Inflammatory macrophage (primary cell): ENCODE measurements at regions not wholly inside any gene's neighbourhood (a gene's known extent, or its start where the extent isn't known, plus 50 kb on each side); places are given as distances from the start of the nearest gene placed in this dataset.
"Not testable (repeated sequence)": the region's sequence is repeated elsewhere in the genome, so short reads cannot be mapped to it uniquely, and the experiment has no call there.

ENCODE experiments used
- DNase-seq, 2 donors: peaks; one replicate each; pipeline ENCODE4 v3.0.0-alpha.2; 2020 to 2022

DNA sequence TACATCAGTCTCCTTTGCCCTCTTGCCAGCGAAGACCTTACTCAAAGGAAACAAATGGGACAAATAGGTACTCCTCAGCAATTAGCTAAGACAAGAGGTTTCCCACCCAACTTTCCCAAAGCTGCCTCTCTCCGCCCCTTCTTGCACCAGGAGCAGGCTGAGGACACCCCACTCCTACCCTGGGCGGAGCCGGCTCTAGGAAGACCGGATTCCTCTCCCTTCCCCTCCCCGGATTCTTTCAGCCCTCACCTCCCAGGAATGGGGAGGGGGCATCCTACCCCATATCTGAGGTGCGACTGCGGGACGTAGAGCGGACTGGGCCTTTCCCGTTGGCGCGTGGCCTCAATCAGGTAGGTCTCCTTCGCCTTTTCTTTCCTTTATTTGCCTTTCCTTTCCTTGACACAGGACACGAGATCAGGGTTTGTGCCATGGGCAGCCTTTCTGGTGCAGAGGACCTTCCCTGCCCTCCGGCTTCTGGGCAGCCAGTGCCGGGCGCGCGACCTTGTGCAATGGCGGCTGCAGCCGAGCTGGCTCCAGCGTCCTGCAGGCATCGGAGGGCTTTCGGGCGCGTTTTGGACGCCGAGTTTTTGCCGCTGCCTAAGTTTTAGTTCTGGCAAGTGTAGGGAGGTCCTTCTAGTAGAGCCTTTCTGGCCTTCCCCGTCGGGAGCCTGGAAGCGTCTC, 279.9 kb downstream of the PLS3 start:
- DNase-seq = not testable (repeated sequence)

DNA sequence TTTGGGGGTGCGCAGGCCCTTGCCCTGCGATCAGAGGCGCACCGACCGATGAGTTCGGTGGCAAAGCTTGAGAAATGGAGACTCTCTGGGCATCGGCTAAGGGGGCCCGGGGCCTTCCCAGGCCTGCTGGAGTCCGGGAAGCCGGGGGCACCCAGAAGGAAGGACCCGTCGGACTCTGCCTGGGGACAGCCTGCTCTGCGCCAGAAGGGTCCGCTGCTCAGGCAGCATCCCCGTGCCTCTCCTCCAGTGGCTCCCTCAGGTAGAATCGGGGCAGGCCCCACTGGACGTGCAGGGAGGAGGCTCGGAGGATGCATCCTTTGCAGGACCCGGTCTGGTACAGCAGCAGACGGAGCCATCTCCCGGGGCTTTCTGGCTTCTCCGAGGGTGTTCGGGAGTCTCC, 290.0 kb downstream of the PLS3 start:
- DNase-seq = not testable (repeated sequence)

DNA sequence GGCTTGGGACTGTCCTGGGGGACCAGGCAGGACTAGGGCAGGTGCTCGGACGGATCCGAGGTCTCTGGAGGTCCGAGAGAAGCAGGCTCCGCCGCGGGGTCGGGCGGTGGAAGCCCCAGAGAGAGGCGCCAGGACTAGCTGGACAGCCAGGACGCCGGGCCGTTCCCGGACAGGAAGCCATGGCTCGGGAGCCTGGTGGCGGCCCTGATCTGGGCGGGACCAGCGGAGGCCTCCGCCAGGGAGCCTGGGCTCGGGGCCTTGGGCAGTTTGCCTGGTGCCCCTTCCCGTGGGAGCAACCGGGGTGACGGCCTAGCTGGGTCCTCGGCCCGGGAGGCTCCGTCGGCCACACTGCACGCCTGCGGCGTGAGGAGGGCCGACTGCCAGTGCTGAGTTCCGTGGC, 292.3 kb downstream of the PLS3 start:
- not testable (repeated sequence) for DNase-seq

DNA sequence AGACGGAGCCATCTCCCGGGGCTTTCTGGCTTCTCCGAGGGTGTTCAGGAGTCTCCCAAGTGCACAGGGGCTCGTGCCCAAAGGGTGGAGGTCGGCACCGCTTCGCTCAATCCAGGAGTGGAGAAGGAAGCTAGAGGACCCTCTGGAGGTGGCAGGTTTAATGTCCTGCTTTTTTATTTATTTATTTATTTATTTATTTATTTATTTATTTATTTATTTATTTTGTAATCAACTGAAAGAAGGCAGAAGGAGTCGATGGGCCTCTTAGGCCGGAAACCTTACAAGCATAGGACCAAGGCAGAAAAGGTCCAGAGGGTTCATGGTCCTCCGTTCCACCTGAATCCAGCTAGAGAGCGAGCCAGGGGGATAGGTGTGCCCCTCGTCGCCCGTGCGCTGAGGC, 289.4 kb upstream of the AGTR2 start:
- DNase-seq = not testable (repeated sequence)

DNA sequence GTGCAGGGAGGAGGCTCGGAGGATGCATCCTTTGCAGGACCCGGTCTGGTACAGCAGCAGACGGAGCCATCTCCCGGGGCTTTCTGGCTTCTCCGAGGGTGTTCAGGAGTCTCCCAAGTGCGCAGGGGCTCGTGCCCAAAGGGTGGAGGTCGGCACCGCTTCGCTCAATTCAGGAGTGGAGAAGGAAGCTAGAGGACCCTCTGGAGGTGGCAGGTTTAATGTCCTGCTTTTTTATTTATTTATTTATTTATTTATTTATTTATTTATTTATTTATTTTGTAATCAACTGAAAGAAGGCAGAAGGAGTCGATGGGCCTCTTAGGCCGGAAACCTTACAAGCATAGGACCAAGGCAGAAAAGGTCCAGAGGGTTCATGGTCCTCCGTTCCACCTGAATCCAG, 286.4 kb upstream of the AGTR2 start:
- DNase-seq = not testable (repeated sequence)

DNA sequence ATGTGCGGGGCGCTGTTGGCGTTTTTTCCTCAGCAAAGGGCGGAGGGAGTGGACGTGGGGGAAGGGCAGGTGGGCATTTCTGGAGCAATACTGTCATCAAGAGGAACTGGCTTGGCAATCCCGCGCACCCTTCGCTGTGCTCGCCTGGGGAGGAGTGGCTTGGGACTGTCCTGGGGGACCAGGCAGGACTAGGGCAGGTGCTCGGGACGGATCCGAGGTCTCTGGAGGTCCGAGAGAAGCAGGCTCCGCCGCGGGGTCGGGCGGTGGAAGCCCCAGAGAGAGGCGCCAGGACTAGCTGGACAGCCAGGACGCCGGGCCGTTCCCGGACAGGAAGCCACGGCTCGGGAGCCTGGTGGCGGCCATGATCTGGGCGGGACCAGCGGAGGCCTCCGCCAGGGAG, 282.5 kb upstream of the AGTR2 start:
- DNase-seq = not testable (repeated sequence)

DNA sequence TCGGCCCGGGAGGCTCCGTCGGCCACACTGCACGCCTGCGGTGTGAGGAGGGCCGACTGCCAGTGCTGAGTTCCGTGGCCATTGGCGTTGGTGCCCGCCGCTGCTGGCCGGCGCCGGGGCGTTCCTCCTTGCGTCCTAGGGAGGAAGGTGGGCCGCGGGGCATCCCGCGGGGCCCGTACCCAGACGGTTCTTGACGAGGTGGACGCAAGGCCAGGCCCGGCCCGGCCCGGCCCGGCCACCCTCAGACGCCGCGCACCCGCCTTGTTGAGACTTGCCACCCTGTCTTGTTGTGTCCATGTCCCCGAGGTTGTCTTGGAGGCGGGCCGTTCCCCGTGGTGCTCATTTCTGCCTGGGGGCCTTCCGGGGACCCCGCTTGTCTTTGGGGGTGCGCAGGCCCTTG, 282.0 kb upstream of the AGTR2 start:
- not testable (repeated sequence) for DNase-seq

DNA sequence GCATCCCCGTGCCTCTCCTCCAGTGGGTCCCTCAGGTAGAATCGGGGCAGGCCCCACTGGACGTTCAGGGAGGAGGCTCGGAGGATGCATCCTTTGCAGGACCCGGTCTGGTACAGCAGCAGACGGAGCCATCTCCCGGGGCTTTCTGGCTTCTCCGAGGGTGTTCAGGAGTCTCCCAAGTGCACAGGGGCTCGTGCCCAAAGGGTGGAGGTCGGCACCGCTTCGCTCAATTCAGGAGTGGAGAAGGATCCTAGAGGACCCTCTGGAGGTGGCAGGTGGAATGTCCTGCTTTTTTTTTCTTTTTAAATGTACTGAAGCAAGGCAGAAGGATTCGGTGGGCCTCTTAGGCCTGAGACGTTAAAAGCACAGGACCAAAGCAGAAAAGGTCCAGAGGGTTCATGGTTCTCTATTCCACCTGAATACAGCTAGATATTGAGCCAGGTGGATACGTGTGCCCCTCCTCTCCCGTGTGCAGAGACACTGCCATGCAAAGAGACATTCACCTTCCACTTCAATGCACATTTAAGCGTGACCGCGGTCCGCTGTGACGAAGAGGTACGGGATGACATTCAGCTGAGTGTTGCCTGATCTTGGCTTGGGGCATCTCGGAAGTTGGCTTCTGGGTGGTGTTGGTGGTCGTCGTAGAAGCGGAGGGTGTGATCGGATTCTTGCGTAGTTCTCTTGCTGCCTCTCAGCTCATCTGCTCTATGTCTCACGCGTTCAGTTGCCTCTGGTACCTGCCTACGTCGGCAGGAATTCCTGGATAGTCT, 281.2 kb upstream of the AGTR2 start:
- DNase-seq = no peak

DNA sequence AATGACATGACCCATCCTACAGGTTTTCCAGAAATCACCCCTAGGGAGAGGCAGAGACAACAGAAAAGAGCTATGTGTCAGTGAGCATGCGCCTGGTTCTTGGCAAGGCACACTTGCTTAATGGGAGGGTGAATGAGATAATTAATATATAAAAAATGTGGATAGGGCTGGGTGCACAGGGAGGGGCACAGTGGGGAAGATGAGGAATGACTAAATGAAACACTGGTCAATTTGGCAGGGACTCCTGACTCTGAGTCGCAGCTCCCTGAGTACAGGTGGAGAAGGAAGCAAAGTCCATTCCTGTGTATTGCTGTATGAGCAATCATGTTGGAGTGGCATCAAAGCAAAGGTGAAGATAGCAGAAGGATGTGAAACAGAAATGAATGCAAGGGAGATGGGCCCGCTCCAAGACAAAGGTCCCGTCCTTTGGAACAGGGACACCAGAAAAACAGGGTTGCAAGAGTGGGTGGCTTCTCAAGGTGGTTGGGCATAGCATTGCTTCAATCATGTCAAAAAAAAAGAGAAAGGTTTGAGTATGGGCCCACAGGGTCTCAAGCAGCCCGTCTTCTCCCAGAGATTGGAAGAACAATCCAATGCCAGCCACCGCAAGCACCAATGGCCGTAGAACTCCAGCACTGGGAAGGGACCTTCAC, 278.4 kb upstream of the AGTR2 start:
- DNase-seq = no peak

DNA sequence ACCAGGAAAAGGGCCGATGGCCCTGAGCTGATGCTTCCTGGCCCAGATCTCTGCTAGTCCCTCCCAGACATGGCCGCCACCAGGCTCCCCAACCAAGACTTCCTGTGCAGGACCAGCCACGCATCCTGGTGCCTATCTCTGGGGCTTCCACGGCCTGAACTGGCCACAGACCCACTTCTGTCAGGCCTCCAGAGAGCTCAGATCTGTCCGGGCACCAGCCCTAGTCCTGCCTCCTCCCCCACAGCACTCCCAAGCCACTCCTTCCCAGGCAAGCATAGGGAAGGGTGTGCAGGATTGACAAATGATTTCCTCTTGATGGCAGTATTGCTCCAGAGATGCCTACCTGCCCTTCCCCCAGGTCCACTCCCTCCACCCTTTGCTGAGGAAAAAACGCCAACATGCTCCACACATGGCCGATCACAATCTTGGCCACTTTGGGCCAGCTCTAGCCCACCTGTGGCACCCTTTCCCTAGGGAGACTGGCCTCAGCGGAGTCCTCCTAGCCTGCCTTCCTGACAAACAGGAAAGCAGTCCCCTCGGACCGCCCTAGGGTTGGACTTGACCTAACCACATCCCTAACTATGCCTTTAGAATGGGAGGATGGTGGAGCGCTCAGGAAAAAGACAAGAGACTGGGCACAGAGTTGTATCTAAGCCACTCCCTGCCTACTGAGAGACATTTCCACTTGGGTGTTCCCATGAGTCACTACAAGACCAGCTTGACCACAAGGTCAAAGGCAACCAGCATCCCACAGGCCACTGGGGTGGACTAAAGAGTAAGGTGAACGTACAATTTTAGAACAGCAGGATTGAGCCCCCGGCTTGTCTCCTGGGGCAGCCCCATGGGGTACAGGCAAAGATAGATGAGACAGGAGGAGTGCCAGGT, 277.5 kb upstream of the AGTR2 start:
- no peak for DNase-seq

DNA sequence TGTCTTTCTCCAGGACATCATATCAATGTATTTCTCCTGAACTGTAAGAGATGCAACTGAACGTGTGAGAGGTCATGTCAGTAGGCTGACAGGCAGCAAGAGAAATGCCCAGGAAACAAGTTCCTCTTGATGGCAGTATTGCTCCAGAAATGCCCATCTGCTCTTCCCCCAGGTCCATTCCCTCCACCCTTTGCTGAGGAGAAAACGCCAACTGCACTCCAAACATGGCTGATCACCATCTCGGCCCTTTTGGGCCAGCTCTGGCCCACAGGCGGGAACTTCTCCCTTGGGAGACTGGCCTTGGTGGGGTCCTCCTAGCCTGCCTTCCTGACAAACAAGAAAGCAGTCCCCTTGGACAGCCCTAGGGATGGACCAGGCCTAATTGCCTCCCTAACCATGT, 276.5 kb upstream of the AGTR2 start:
- no peak for DNase-seq

DNA sequence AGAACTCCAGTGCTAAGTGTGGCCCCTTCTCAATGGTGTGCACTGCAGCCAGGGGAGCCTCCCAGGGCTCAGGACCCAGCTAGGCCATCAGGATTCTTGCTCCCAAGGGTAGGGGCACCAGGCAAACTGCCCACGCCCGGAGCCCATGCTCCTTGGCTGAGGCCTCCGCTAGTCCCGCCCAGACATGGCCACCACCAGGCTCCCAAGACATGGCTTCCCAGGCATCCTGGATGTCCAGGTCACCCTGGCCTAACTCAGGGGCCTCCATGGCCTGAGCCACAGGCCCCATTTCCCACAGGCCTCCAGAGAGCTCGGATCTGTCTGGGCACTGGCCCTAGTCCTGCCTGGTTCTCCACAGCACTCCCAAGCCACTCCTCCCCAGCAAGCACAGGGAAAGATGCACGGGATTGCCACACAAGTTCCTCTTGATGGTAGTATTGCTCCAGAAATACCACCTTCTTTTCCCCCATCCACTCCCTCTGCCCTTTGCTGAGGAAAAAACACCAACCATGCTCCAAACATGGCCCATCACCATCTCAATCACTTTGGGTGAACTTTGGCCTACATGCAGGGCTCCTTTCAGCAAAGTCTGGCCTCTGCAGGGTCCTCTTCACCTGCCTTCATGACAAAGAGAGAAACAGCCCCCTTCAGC, 274.7 kb upstream of the AGTR2 start:
- DNase-seq = no peak

DNA sequence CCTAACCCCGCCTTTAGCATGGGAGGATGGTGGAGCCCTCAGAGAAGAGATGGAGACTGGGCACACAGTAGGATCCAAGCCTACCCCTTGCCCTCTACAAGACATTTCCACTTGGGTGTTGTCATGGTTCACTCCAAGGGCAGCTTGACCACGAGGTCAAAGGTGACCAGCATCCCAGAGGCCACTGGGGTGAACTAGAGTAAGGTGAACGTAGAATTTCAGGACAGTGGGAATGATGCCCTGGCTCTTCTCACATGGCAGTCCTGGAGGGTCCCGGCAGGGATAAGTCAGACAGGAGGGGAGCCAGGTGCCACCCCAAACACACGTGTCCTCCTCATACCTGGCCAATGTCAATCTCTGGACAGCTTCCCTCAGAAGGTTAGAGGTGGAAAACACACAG, 274.2 kb upstream of the AGTR2 start:
- no peak for DNase-seq

DNA sequence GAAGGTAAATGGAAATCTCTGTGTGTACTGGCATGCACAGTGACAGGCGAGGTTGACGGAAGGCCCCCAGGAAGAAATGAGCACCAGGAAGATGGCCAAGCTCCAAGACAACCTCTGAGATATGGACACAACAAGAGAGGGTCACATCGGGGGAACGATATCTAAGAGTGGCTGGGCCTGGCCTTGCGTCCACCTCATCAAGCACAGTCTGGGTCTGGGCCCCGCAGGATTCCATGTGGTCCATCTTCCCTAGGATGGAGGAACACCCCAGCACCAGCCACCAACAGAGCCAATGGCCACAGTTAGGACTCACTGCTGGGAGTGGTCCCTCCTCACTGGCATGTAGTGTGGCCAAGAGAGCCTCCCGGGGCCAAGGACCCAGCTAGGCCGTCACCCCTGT, 272.6 kb upstream of the AGTR2 start:
- DNase-seq = no peak

DNA sequence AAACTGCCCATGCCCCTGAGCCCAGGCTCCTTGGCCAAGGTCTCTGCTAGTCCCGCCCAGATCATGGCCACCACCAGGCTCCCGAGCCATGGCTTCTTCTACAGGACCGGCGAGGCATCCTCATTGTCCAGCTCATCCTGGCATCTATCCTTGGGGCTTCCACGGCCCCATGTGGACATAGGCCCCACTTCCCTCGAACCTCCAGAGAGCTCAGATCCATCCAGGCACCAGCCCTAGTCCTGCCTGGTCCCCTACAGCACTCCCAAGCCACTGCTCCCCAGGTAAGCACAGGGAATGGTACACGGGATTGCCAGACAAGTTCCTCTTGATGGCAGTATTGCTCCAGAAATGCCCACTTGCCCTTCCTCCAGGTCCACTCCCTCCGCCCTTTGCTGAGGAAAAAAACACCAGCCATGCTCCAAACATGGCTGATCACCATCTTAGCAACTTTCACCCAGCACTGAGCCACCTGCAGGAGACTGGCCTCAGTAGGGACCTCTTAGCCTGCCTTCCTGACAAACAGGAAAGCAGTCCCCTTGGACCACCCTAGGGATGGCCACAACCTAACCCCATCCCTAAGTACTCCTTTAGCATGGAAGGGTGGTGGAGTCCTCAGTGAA, 272.1 kb upstream of the AGTR2 start:
- DNase-seq = peak; percentile 7 to 8

DNA sequence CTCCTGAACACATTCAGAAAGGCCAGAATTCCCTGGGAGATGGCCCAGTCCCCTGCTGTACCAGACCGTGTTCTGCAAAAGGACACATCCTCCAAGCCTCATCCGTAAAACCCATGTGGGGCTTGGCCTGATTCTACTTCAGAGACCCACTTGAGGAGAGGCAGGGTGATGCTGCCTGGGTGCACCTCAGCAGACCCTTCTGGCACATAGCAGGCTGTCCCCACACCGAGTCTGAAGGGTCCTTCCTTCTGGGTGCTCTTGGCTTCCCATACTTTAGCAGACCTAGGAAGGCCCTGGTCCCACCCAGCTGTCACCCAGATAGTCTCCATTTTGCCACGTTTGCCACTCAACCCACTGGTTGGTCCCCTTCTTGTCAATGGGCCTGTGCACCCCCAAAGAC, 270.1 kb upstream of the AGTR2 start:
- no peak for DNase-seq

DNA sequence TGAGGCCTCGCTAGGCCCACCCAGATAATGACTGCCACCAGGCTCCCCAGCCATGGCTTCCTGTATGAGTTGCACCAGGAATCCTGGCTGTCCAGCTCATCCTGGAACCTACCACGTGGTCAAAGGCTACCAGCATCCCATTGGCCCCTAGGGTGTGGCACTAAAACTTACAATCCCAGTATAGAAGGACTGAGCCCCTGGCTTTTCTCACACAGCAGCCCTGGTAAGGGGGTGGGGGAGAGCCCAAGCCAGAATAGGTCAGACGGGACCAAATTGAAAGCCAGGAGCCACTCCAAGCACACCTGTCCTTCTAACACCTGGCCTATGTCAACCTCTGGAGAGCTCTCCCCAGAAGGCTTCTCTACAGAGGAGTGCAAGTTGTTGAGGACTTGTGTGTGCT, 269.3 kb upstream of the AGTR2 start:
- no peak for DNase-seq

DNA sequence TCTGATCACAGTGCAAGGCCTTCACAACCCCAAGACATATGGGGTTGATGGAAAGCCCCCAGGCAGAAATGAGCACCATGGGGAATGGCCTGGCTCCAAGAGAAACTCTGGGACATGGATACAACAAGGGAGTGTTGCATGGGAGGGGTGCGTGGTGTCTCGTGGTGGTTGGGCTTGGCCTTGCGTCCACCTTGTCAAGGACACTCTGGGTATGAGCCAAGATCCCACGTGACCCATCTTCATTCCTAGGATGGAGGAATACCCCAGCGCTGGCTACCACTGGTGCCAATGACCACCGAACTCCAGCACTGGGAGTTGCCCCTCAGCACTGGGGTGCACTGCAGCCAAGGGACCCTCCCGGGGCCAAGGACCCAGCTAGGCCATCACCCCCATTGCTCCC, 267.5 kb upstream of the AGTR2 start:
- no peak for DNase-seq

DNA sequence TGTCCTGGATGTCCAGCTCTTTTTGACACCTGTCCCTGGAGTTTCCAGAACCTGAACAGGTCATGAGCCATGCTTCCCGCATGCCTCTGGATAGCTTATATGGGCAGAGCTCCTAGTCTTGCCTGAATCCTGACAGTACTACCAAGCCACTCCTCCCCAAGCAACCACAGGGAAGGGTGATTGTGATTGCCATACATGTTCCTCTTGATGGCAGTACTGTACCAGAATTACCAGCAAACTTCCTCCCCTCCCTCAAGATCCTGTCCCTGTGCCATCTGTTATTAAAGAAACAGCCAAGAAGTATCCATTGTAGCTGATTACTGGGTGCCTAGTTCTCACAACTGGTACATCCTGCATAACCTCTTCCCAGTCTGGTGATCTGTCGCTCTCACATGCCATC, 264.3 kb upstream of the AGTR2 start:
- no peak for DNase-seq

DNA sequence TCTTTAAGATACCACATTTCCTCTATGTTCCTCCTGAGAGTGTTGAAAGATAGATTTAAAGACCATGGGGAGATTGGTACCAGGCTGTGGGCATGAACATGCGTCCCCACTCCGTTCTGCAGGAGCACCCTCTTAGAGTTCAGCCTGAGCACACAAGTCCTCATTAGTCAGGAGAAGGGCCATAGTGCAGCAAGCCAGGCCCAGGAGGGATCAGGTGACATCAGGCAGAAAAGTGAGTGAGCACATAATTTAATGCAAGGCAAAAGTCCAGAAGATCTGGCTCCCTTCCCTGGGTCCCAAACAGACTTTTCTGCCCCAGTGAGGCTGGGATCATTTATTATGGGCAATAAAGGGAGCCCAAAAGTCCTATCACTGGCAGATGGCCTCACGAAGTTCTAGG, 263.7 kb upstream of the AGTR2 start:
- no peak for DNase-seq

DNA sequence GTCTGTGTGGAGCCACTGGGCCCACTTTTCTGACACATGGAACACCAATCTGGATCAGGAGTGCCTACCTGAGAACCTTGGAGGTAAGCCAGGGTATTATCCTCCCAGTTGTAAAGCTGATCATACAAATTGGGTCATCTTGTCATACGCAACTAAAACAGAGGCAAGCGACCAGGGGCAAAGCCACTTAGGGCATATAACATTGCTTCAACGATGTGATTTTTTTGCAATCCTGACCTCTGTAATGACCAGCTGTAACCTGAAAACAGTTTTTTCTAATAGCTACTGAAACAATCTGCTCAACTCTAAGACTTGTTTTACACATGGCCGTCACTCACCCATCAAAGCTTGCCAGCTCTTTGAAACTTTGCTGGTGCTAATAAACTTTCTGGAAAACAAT, 261.5 kb upstream of the AGTR2 start:
- DNase-seq = no peak

DNA sequence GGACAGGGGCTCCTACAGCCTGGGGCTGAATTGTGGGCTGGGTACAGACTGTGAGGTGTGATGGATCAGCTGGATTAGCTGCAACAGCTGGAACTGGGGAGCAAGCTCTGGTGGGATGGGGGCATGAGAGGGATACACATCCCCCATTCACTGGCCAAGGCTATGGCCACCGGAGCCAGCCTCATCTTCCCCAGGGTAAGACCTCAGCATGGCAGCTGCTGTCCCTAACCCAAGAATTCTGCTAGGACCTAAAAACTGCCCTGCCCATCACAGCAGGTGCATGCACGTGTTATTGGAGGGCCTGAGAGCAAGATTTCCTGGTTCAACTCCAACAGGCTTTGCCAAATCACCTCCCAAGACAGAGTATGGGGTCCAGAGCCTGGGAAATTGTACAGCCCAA, 258.6 kb upstream of the AGTR2 start:
- DNase-seq = no peak
